ENCODE measurements at regions not wholly inside any gene's neighbourhood (a gene's known extent, or its start where the extent isn't known, plus 50 kb on each side); places are given as distances from the start of the nearest gene placed in this dataset.
"Not testable (repeated sequence)": the region's sequence is repeated elsewhere in the genome, so short reads cannot be mapped to it uniquely, and the experiment has no call there.

DNA sequence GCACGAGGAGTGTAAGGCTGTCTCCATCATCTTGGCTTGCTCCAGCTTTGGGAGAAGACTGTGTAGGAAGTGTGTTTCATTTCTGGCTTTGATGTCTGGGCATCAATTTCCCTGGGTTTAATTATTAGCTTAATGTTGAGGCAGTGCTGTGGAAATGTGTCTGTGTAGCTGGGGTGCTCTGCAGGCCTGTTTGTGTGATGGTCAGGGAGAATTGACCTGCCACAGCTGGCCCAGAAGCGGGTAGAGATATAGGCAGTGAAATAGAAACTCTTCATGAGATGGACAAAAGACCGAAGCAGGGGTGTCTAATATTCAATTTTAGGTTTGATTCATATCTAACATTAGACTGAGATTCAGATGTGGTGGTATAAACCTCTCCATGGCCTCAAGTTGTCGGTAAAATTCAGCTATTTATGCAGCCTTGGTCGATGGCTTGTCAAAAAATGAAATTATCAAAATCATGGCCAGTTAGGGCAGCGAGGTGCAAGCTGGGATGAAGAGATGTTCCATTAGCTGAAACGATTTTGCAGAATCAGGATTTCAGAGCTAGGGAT is 95.3 kb upstream of the SNX9 start:
- DNase-seq: no peak
- no peak for TF ChIP-seq CTCF (IDR thresholded peaks at IDR 0.05; ENCODE audit: low read depth, low read length)
- H3K4me3 ChIP-seq (ENCODE audit: low read depth, low read length): no peak overlapping the region
- H3K36me3 ChIP-seq: no peaks in the 10 kb centered on the region
- H3K9me3 ChIP-seq: no peaks in the 10 kb centered on the region
- no peaks in the 10 kb centered on the region for H3K27me3 ChIP-seq
- H3K4me1 ChIP-seq: peaks cover 19% of the 10 kb centered on the region

- no peaks in the 10 kb centered on the region for H3K9me3 ChIP-seq
- no peak overlapping the region for H3K4me3 ChIP-seq (ENCODE audit: low read depth, low read length)
- peaks cover 19% of the 10 kb centered on the region for H3K4me1 ChIP-seq
- no peaks in the 10 kb centered on the region for H3K36me3 ChIP-seq
- peak; percentile 60 for DNase-seq
- H3K27me3 ChIP-seq: no peaks in the 10 kb centered on the region
- TF ChIP-seq CTCF (IDR thresholded peaks at IDR 0.05; ENCODE audit: low read depth, low read length): no peak
Measured at GRCh38 chr6:157728183-157728881, 94.7 kb upstream of the SNX9 start.

DNA sequence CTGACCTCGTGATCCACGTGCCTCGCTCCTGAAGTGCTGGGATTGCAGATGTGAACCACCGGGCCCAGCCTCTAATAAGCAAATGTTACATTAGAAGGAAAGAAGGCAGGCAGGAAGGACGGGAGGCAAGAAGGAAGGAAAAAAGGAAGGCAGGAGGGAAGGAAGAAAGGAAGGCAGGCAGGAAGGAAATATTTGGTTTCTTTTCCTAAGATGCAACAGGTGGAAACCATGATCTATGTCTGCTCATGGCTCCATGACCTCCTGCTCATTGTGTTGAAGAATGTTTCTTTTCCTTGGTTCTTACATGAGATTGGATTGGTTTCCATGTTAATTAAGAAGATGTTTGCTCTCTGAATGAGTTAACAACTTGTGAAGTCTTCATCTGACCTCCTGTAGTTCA is 91.8 kb upstream of the SNX9 start:
- no peak for DNase-seq
- Histone ChIP-seq H3K27me3 (no peaks in the 10 kb centered on the region), H3K36me3 (no peaks in the 10 kb centered on the region), H3K4me3 (ENCODE audit: low read depth, low read length) (no peak overlapping the region), H3K9me3 (no peaks in the 10 kb centered on the region), H3K4me1 (peaks cover 19% of the 10 kb centered on the region)
- no peak for TF ChIP-seq CTCF (IDR thresholded peaks at IDR 0.05; ENCODE audit: low read depth, low read length)

GRCh38 chr6:157732007-157732406 is 91.0 kb upstream of the SNX9 start:
- H3K9me3 ChIP-seq: no peaks in the 10 kb centered on the region
- no peaks in the 10 kb centered on the region for H3K27me3 ChIP-seq
- H3K4me3 ChIP-seq (ENCODE audit: low read depth, low read length): no peak overlapping the region
- DNase-seq: no peak
- H3K36me3 ChIP-seq: no peaks in the 10 kb centered on the region
- TF ChIP-seq CTCF (IDR thresholded peaks at IDR 0.05; ENCODE audit: low read depth, low read length): no peak
- peaks cover 16% of the 10 kb centered on the region for H3K4me1 ChIP-seq

GRCh38 chr6:157732416-157733161 is 90.5 kb upstream of the SNX9 start:
- H3K4me3 ChIP-seq (ENCODE audit: low read depth, low read length): no peak overlapping the region
- TF ChIP-seq CTCF (IDR thresholded peaks at IDR 0.05; ENCODE audit: low read depth, low read length): no peak
- no peaks in the 10 kb centered on the region for H3K36me3 ChIP-seq
- peaks cover 10% of the 10 kb centered on the region for H3K4me1 ChIP-seq
- H3K9me3 ChIP-seq: no peaks in the 10 kb centered on the region
- DNase-seq: no peak
- no peaks in the 10 kb centered on the region for H3K27me3 ChIP-seq

- not testable (repeated sequence) for H3K4me1 ChIP-seq; H3K9me3 ChIP-seq; DNase-seq; H3K27me3 ChIP-seq; H3K36me3 ChIP-seq; H3K4me3 ChIP-seq (ENCODE audit: low read depth, low read length)
Measured at GRCh38 chr6:157736555-157736954, 86.5 kb upstream of the SNX9 start.

All from BE2C (cell line).